ENCODE measurements at regions not wholly inside any gene's neighbourhood (a gene's known extent, or its start where the extent isn't known, plus 50 kb on each side); places are given as distances from the start of the nearest gene placed in this dataset.

DNA sequence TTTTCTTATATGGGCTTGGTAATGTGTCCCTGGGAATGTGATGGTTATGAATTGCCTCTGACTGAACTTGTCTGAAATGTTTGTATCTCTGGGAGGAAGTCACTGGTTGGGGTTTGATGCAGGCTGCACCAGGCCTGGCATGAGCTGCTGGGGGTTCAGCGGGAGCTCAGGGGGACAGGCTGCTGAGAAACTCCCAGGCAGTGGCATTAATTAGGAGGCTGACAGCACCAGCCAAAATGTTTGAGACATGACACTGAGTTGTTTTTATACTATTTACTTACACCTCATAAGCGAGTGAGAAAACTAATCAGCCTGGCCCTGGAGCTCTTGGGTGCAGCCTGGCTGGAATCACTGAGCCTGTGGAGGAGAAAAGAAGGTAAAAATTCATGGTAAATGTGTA, 124.1 kb upstream of the SORCS3 start:
- 69 to 73% (median 70%) methylated on average over 2 of the region's 2 CpGs for WGBS, 3 donors
- ATAC-seq, result no peak

DNA sequence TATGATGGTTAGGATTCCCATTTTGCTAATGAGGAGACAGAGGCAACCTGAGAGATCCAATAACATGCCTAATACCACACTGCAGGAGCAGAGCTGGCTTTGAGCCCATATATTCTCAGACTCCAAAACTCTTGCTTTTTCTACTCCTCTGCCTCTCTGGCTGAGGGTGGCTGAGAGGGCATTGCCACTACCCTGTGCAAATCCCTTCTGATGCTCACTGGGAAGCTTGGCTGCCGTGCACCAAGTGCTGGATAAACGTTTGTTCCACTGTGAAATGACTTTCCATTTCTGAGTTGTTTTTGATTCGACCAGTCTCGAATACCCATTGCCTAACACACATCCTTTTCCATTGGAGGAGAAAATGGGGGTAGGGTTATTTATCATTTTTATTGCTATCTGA, 123.1 kb upstream of the SORCS3 start:
- intact Hi-C loops (cut with DNase I), result no loop called here
- WGBS, 3 donors, result 47 to 71% (median 49%) methylated on average over 4 of the region's 4 CpGs
- Histone ChIP-seq H3K4me1 (no peaks in the 10 kb centered on the region), H3K27ac (no peak overlapping the region), H3K27me3 (ENCODE audit: insufficient read depth in 3 of 3, low read length in 2 of 3) (no peaks in the 10 kb centered on the region), H3K4me3 (no peak overlapping the region), H3K36me3 (ENCODE audit: insufficient read depth in 1 of 2, low read depth in 1 of 2) (no peaks in the 10 kb centered on the region), H3K9me3 (no peaks in the 10 kb centered on the region)
- DNase-seq (no peak), ATAC-seq (no peak)
- TF ChIP-seq, protein P1, sequence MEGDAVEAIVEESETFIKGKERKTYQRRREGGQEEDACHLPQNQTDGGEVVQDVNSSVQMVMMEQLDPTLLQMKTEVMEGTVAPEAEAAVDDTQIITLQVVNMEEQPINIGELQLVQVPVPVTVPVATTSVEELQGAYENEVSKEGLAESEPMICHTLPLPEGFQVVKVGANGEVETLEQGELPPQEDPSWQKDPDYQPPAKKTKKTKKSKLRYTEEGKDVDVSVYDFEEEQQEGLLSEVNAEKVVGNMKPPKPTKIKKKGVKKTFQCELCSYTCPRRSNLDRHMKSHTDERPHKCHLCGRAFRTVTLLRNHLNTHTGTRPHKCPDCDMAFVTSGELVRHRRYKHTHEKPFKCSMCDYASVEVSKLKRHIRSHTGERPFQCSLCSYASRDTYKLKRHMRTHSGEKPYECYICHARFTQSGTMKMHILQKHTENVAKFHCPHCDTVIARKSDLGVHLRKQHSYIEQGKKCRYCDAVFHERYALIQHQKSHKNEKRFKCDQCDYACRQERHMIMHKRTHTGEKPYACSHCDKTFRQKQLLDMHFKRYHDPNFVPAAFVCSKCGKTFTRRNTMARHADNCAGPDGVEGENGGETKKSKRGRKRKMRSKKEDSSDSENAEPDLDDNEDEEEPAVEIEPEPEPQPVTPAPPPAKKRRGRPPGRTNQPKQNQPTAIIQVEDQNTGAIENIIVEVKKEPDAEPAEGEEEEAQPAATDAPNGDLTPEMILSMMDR (IDR thresholded peaks at IDR 0.05), result no peak

More for the DNA sequence above, 124.1 kb upstream of the SORCS3 start:
- intact Hi-C loops (cut with DNase I), result no loop called here
- Histone ChIP-seq H3K4me1 (no peaks in the 10 kb centered on the region), H3K4me3 (no peak overlapping the region), H3K27me3 (ENCODE audit: insufficient read depth in 3 of 3, low read length in 2 of 3) (no peaks in the 10 kb centered on the region), H3K9me3 (no peaks in the 10 kb centered on the region), H3K27ac (no peak overlapping the region), H3K36me3 (ENCODE audit: insufficient read depth in 1 of 2, low read depth in 1 of 2) (no peaks in the 10 kb centered on the region)
- TF ChIP-seq, protein P1 (IDR thresholded peaks at IDR 0.05), result no peak
- DNase-seq, result no peak

DNA sequence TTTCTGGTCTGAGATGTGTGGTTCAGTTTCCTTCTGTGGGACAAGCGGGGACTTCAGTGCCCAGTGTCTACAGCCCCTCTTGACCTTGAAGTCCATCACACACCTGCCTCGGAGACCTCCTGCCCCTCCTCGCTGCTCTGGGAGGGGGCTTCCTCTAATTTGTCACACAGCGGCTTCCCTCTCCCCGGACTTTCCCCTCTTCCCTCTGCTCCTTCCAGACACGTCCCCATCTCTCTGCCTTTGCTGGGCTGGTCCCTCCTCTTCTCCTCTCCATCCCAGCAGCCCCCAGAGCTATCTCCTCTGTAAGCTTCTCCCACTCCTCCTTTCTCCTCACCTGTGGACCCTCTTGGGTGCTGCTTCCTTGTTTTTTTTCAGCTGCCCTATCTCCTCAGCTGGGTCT, 122.2 kb upstream of the SORCS3 start:
- WGBS, 3 donors, result 79 to 90% (median 82%) methylated on average over 6 of the region's 6 CpGs
- Histone ChIP-seq H3K27ac (no peak overlapping the region), H3K4me1 (no peaks in the 10 kb centered on the region), H3K27me3 (ENCODE audit: insufficient read depth in 3 of 3, low read length in 2 of 3) (no peaks in the 10 kb centered on the region), H3K9me3 (no peaks in the 10 kb centered on the region), H3K4me3 (no peak overlapping the region), H3K36me3 (ENCODE audit: insufficient read depth in 1 of 2, low read depth in 1 of 2) (no peaks in the 10 kb centered on the region)
- no peak for ATAC-seq
- DNase-seq, result no peak
- TF ChIP-seq, protein P1 (IDR thresholded peaks at IDR 0.05), result no peak
- intact Hi-C loops (cut with DNase I), result no loop called here

DNA sequence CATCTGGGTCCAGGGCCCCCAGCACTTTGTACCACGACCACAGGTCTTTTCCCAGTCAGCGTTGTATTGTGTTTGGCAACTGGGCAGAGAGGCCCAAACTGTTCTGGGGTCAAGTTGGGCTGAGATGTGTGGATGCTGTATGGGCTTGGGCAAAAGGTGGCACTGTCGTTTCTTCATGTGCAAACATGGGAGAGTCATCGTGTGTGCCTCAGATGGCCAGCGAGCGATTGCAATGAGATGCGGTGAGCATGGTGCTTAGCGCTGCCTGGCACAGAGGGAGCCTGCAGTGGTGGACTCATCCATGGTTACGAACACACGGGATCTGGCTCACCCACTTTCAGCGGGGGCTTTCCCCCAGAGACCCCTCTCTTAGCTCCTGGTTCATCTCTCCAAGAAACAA, 120.4 kb upstream of the SORCS3 start:
- H3K4me3 ChIP-seq, result no peak overlapping the region
- H3K27me3 ChIP-seq (ENCODE audit: insufficient read depth in 3 of 3, low read length in 2 of 3), result no peaks in the 10 kb centered on the region
- H3K9me3 ChIP-seq, result no peaks in the 10 kb centered on the region
- H3K27ac ChIP-seq, result no peak overlapping the region
- ATAC-seq (no peak), DNase-seq (no peak)
- H3K36me3 ChIP-seq (ENCODE audit: insufficient read depth in 1 of 2, low read depth in 1 of 2), result no peaks in the 10 kb centered on the region
- intact Hi-C loops (cut with DNase I), result no loop called here
- TF ChIP-seq, protein P1 (IDR thresholded peaks at IDR 0.05), result no peak
- WGBS, 3 donors, result 87 to 93% (median 87%) methylated on average over 11 of the region's 11 CpGs
- H3K4me1 ChIP-seq, result no peaks in the 10 kb centered on the region

DNA sequence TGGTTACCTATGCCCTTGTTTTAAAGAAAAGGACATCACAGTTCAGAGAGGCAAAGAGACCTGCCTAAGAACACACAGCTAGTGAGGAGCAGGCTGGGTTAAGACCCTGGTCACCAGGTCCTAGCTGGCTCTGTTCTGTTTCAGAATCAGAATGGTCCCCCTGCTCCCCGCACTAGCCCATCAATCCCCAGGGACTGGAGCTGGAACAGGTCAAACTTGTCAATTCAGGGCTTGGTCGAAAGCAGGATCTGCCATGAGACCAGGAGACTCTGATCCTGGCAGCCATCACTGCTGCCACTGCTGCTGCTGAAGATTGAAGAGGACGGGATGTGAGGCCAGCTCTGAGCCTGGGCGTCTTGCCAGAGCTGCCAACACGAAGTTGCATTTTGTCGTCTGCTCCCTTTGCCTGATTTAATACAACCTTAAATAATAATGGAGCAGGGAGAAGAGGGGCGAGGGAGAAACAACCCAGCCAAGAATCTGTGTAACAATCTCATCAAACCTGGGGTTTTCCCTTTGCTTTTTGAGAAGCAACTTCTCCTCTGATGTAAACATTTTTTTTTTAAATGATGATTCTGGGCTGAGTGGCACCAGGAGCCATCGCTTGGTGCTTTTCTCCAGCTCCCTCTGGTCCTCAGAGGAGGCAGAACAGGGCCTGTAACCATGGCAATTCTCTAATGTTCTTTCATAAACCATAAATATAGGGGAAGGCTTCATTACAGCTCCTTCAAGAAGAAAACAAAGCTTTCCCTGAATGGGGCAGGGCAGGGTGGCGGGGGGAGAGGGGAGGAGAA, 119.0 kb upstream of the SORCS3 start:
- intact Hi-C loops (cut with DNase I), result no loop called here
- WGBS, 3 donors, result 27 to 41% (median 30%) methylated on average over 9 of the region's 9 CpGs
- no peak for DNase-seq
- TF ChIP-seq, protein P1 (IDR thresholded peaks at IDR 0.05), result no peak
- no peak for ATAC-seq
- Histone ChIP-seq H3K4me3 (no peak overlapping the region), H3K36me3 (ENCODE audit: insufficient read depth in 1 of 2, low read depth in 1 of 2) (no peaks in the 10 kb centered on the region), H3K27ac (no peak overlapping the region), H3K4me1 (no peaks in the 10 kb centered on the region), H3K27me3 (ENCODE audit: insufficient read depth in 3 of 3, low read length in 2 of 3) (no peaks in the 10 kb centered on the region), H3K9me3 (no peaks in the 10 kb centered on the region)
